ENCODE measurements at regions not wholly inside any gene's neighbourhood (a gene's known extent, or its start where the extent isn't known, plus 50 kb on each side); places are given as distances from the start of the nearest gene placed in this dataset.

DNA sequence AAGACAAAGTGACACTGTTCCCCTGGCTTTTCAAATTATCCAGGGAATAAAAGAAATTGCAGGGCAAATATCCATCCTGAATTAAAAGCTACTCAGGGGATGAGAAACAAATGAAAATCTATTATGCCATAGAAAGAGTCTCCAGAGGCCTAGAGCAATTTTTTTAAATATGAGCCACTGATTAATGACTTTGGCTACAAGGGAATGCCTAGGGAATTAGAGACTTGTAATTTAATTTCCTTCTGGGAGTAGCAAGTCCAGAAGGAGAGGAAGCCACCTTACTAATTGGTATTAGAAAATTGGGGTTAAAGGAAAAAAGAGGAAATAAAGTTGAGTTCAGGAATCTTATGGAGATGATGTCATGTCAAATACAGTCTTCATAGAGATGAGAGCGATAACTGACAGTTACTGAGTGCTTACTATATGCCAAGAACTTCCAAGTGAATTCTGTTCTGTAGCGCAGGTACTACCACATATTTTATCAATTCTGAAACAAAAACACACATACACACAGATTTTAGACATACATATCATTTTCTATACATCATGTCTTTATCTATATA, 304.4 kb downstream of the DUSP6 start:
- H4K20me1 ChIP-seq (ENCODE audit: insufficient read depth, low read length): no peaks in the 10 kb centered on the region
- no peak overlapping the region for H3K4me2 ChIP-seq (ENCODE audit: low read depth, low read length)
- H3K9me2 ChIP-seq (replicated peaks; ENCODE audit: insufficient read depth, low read length): no peaks in the 10 kb centered on the region
- no peaks in the 10 kb centered on the region for H3K4me1 ChIP-seq (ENCODE audit: low read length)
- no peaks in the 10 kb centered on the region for H3K36me3 ChIP-seq (replicated peaks; ENCODE audit: insufficient read depth, low read length)
- no peaks in the 10 kb centered on the region for H3F3A ChIP-seq (ENCODE audit: insufficient read depth, low read length)
- no peak overlapping the region for H2AFZ ChIP-seq (ENCODE audit: low read length)
- TF ChIP-seq EZH2phosphoT487 (IDR thresholded peaks at IDR 0.05; ENCODE audit: low read length) (no peak), EZH2 (optimal IDR thresholded peaks at IDR 0.05; ENCODE audit: low read depth, low read length) (no peak)
- TF ChIP-seq, protein P1, sequence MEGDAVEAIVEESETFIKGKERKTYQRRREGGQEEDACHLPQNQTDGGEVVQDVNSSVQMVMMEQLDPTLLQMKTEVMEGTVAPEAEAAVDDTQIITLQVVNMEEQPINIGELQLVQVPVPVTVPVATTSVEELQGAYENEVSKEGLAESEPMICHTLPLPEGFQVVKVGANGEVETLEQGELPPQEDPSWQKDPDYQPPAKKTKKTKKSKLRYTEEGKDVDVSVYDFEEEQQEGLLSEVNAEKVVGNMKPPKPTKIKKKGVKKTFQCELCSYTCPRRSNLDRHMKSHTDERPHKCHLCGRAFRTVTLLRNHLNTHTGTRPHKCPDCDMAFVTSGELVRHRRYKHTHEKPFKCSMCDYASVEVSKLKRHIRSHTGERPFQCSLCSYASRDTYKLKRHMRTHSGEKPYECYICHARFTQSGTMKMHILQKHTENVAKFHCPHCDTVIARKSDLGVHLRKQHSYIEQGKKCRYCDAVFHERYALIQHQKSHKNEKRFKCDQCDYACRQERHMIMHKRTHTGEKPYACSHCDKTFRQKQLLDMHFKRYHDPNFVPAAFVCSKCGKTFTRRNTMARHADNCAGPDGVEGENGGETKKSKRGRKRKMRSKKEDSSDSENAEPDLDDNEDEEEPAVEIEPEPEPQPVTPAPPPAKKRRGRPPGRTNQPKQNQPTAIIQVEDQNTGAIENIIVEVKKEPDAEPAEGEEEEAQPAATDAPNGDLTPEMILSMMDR (IDR thresholded peaks at IDR 0.05; ENCODE audit: low read length): no peak
- no peak overlapping the region for H3K4me3 ChIP-seq (ENCODE audit: low read length)
- no peak overlapping the region for H3K9ac ChIP-seq (ENCODE audit: low read length)
- no peaks in the 10 kb centered on the region for H3K9me3 ChIP-seq (replicated peaks; ENCODE audit: insufficient read depth, low read length)
- H3K79me2 ChIP-seq (ENCODE audit: low read length): no peaks in the 10 kb centered on the region
- no peaks in the 10 kb centered on the region for H3K27me3 ChIP-seq (replicated peaks; ENCODE audit: insufficient read depth, low read length)
- H3K27ac ChIP-seq (ENCODE audit: low read length): no peak overlapping the region
- no peak for DNase-seq

DNA sequence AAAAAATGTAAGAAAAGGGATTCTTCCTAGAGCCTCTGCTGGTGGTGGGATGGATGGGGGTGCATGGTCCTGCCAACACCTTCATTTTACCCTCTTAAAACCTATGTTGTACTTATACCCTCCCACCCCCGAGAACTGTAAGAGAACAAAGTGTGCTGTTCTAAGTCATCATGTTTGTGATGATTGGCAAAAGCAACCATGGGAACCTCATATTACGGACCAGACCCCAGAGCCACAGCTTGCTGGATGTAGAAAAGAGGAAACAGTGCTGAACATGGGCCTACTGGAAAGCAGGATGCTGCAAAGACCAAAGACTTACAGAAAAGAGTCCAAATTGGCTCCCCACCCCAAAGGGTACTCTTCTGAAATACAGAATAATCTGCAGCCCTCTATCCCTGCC, 311.2 kb downstream of the DUSP6 start:
- H2AFZ ChIP-seq (ENCODE audit: low read length): peak overlapping the region; percentile 29
- peak overlapping the region; percentile 71 for H3K4me2 ChIP-seq (ENCODE audit: low read depth, low read length)
- H3K4me1 ChIP-seq (ENCODE audit: low read length): peaks cover 29% of the 10 kb centered on the region
- H3K4me3 ChIP-seq (ENCODE audit: low read length): no peak overlapping the region
- H3K79me2 ChIP-seq (ENCODE audit: low read length): no peaks in the 10 kb centered on the region
- DNase-seq: no peak
- no peaks in the 10 kb centered on the region for H4K20me1 ChIP-seq (ENCODE audit: insufficient read depth, low read length)
- peaks cover 15% of the 10 kb centered on the region for H3F3A ChIP-seq (ENCODE audit: insufficient read depth, low read length)
- peak overlapping the region; percentile 94 for H3K27ac ChIP-seq (ENCODE audit: low read length)
- no peaks in the 10 kb centered on the region for H3K36me3 ChIP-seq (replicated peaks; ENCODE audit: insufficient read depth, low read length)
- peak overlapping the region; percentile 45; the same call in 1 of the 2 replicates for H3K9ac ChIP-seq (ENCODE audit: low read length)
- H3K9me2 ChIP-seq (replicated peaks; ENCODE audit: insufficient read depth, low read length): no peaks in the 10 kb centered on the region
- H3K27me3 ChIP-seq (replicated peaks; ENCODE audit: insufficient read depth, low read length): no peaks in the 10 kb centered on the region
- TF ChIP-seq EZH2 (optimal IDR thresholded peaks at IDR 0.05; ENCODE audit: low read depth, low read length) (no peak), EZH2phosphoT487 (IDR thresholded peaks at IDR 0.05; ENCODE audit: low read length) (no peak)
- TF ChIP-seq, protein P1 (IDR thresholded peaks at IDR 0.05; ENCODE audit: low read length): no peak
- H3K9me3 ChIP-seq (replicated peaks; ENCODE audit: insufficient read depth, low read length): no peaks in the 10 kb centered on the region

DNA sequence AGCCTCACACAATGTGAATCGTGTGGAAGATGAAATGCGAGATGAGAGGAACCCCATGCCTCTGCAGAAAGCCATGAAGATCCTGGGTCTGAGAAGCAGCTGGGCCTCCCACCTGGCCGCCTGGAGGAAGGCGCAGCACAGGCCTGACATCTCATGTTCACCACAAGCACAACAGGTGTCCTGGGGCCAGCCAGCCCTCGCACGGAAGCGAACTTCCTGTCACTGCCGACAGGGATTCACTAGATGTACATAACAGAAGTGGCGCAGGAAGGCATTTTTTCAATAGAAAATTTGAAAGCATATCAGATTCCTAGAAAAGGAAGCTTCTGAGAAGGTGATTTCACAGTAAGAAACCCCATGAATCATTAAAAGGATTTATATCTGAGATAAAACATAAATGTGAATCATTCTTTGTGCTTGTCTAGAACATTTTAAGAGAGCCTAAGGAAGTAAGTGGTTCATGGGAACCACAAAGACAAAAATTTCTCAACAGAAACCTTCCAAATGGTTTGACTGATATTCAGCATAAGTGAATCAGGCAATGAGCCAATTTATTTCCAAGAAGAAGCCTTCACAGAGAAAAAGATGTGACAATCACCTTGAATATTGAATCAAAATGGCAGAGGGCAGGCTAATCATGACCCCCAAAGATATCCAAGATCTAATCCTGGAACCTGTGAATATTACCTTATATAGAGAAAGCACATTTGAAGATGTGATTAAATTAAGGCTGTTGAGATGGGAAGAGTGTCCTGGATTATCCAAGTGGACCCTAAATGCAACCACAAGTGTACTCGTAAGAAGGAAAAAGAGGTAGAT, 311.9 kb downstream of the DUSP6 start:
- Histone ChIP-seq H2AFZ (ENCODE audit: low read length) (peak overlapping the region; percentile 29), H3K4me1 (ENCODE audit: low read length) (peaks cover 29% of the 10 kb centered on the region), H3K9me3 (replicated peaks; ENCODE audit: insufficient read depth, low read length) (no peaks in the 10 kb centered on the region), H3K36me3 (replicated peaks; ENCODE audit: insufficient read depth, low read length) (no peaks in the 10 kb centered on the region), H3K9me2 (replicated peaks; ENCODE audit: insufficient read depth, low read length) (no peaks in the 10 kb centered on the region), H3K9ac (ENCODE audit: low read length) (peak overlapping the region; percentile 45), H3K4me3 (ENCODE audit: low read length) (peak overlapping the region; percentile 24), H3K27me3 (replicated peaks; ENCODE audit: insufficient read depth, low read length) (no peaks in the 10 kb centered on the region), H3K4me2 (ENCODE audit: low read depth, low read length) (peak overlapping the region; percentile 71), H3F3A (ENCODE audit: insufficient read depth, low read length) (peaks cover 15% of the 10 kb centered on the region), H4K20me1 (ENCODE audit: insufficient read depth, low read length) (no peaks in the 10 kb centered on the region), H3K79me2 (ENCODE audit: low read length) (no peaks in the 10 kb centered on the region), H3K27ac (ENCODE audit: low read length) (peak overlapping the region; percentile 94)
- TF ChIP-seq EZH2 (optimal IDR thresholded peaks at IDR 0.05; ENCODE audit: low read depth, low read length) (no peak), EZH2phosphoT487 (IDR thresholded peaks at IDR 0.05; ENCODE audit: low read length) (no peak)
- TF ChIP-seq, protein P1 (IDR thresholded peaks at IDR 0.05; ENCODE audit: low read length): peak; percentile 49
- peak; percentile 98 for DNase-seq

Measured in MM.1S (cell line).